ENCODE measurements at regions not wholly inside any gene's neighbourhood (a gene's known extent, or its start where the extent isn't known, plus 50 kb on each side); places are given as distances from the start of the nearest gene placed in this dataset.

- no peak for TF ChIP-seq CTCF (IDR thresholded peaks at IDR 0.05; ENCODE audit: control extremely low read depth in 1 of 3, insufficient read depth in 1 of 3, low read depth in 1 of 3, low read length in 3 of 3)
- no peak for TF ChIP-seq JUND (IDR thresholded peaks at IDR 0.05; ENCODE audit: low read length)
- no peak for TF ChIP-seq MAFK (IDR thresholded peaks at IDR 0.05; ENCODE audit: low read depth, low read length)
- TF ChIP-seq HDAC2 (IDR thresholded peaks at IDR 0.05; ENCODE audit: borderline replicate concordance in 1 of 2, low read depth in 2 of 2, low read length in 2 of 2), result no peak
- no peak for TF ChIP-seq USF2 (IDR thresholded peaks at IDR 0.05; ENCODE audit: low read length)
Measured at GRCh38 chr13:67917291-67917987, 687.3 kb upstream of the PCDH9 start.

All from H1 (cell line).